Lower lobe of right lung (tissue), 2 donors: ENCODE measurements at regions not wholly inside any gene's neighbourhood (a gene's known extent, or its start where the extent isn't known, plus 50 kb on each side); places are given as distances from the start of the nearest gene placed in this dataset.

Experiments used
- ATAC-seq, 2 donors: fragments of 200-7000 bp; cut with Tn5 transposase; one replicate each; pipeline ENCODE4 v1.9.1; 2020 to 2022; ENCODE audit warnings: mild to moderate bottlenecking in 2 of 2, moderate library complexity in 2 of 2
- DNase-seq: peaks from one replicate; pipeline ENCODE4 v3.0.0-alpha.2; 2020
- H3K27ac ChIP-seq: fragments of 200-600 bp; one replicate; pipeline ENCODE4 v1.8.0; 2022
- H3K27me3 ChIP-seq: fragments of 200-600 bp; one replicate; pipeline ENCODE4 v1.8.0; 2022; ENCODE audit warnings: low read depth
- H3K36me3 ChIP-seq: fragments of 200-600 bp; one replicate; pipeline ENCODE4 v1.8.0; 2022; ENCODE audit warnings: mild to moderate bottlenecking
- H3K4me1 ChIP-seq: fragments of 200-600 bp; one replicate; pipeline ENCODE4 v1.8.0; 2022
- H3K4me3 ChIP-seq: fragments of 200-600 bp; one replicate; pipeline ENCODE4 v1.8.0; 2022; ENCODE audit warnings: mild to moderate bottlenecking
- H3K9me3 ChIP-seq: fragments of 200-600 bp; one replicate; pipeline ENCODE4 v1.8.0; 2022
- CTCF ChIP-seq: fragments of 200-600 bp; IDR thresholded peaks from one replicate; pipeline ENCODE4 v1.8.0; 2022; ENCODE audit warnings: antibody characterized with exemption, mild to moderate bottlenecking
- intact Hi-C: fragments of 100-400 bp; cut with DNase I; formaldehyde crosslinking; loops from one replicate; pipeline ENCODE4 v1.11.0; 2022
- donor health status: DM: no; HTN: yes; CAD: no; lungs with severe emphysema.

- no peak for TF ChIP-seq CTCF
- Histone ChIP-seq H3K27me3 (no peaks in the 10 kb centered on the region), H3K36me3 (no peaks in the 10 kb centered on the region), H3K27ac (no peak overlapping the region), H3K4me3 (no peak overlapping the region), H3K4me1 (no peaks in the 10 kb centered on the region), H3K9me3 (no peaks in the 10 kb centered on the region)
- no peak for ATAC-seq
- intact Hi-C loops = no loop called here
- DNase-seq = no peak
Measured at GRCh38 chr4:126250006-126250405, 935.3 kb downstream of the FAT4 start.

GRCh38 chr4:126251169-126251568 lies 936.4 kb downstream of the FAT4 start:
- no peak for TF ChIP-seq CTCF
- H3K9me3 ChIP-seq = no peaks in the 10 kb centered on the region
- intact Hi-C loops = no loop called here

GRCh38 chr4:126262665-126263064 lies 947.9 kb downstream of the FAT4 start:
- intact Hi-C loops = no loop called here
- Histone ChIP-seq H3K4me3 (no peak overlapping the region), H3K9me3 (no peaks in the 10 kb centered on the region), H3K36me3 (no peaks in the 10 kb centered on the region), H3K4me1 (no peaks in the 10 kb centered on the region), H3K27ac (no peak overlapping the region), H3K27me3 (no peaks in the 10 kb centered on the region)
- DNase-seq (no peak), ATAC-seq (no peak)
- TF ChIP-seq CTCF = no peak

More at GRCh38 chr4:126251169-126251568, 936.4 kb downstream of the FAT4 start:
- Histone ChIP-seq H3K4me3 (no peak overlapping the region), H3K27me3 (no peaks in the 10 kb centered on the region), H3K4me1 (no peaks in the 10 kb centered on the region), H3K27ac (no peak overlapping the region), H3K36me3 (no peaks in the 10 kb centered on the region)
- ATAC-seq = no peak
- DNase-seq = no peak

- no peaks in the 10 kb centered on the region for H3K36me3 ChIP-seq
- no peaks in the 10 kb centered on the region for H3K9me3 ChIP-seq
- H3K27me3 ChIP-seq = no peaks in the 10 kb centered on the region
- H3K27ac ChIP-seq = no peak overlapping the region
- intact Hi-C loops = no loop called here
- H3K4me3 ChIP-seq = no peak overlapping the region
- DNase-seq (no peak), ATAC-seq (no peak)
- TF ChIP-seq CTCF = no peak
- H3K4me1 ChIP-seq = no peaks in the 10 kb centered on the region
Measured at GRCh38 chr4:126264839-126265238, 950.1 kb downstream of the FAT4 start.

GRCh38 chr4:126265888-126266287 lies 951.1 kb downstream of the FAT4 start:
- H3K27me3 ChIP-seq = no peaks in the 10 kb centered on the region
- H3K4me1 ChIP-seq = no peaks in the 10 kb centered on the region
- no peak for TF ChIP-seq CTCF
- no peak for DNase-seq
- H3K4me3 ChIP-seq = no peak overlapping the region
- no peaks in the 10 kb centered on the region for H3K36me3 ChIP-seq
- H3K27ac ChIP-seq = no peak overlapping the region
- no peaks in the 10 kb centered on the region for H3K9me3 ChIP-seq
- no peak for ATAC-seq
- intact Hi-C loops = no loop called here

GRCh38 chr4:126267689-126268088 lies 952.9 kb downstream of the FAT4 start:
- H3K27me3 ChIP-seq = no peaks in the 10 kb centered on the region
- H3K9me3 ChIP-seq = no peaks in the 10 kb centered on the region
- H3K4me1 ChIP-seq = no peaks in the 10 kb centered on the region
- no peak for ATAC-seq
- no peaks in the 10 kb centered on the region for H3K36me3 ChIP-seq
- no peak overlapping the region for H3K4me3 ChIP-seq
- TF ChIP-seq CTCF = no peak
- intact Hi-C loops = no loop called here
- no peak for DNase-seq
- no peak overlapping the region for H3K27ac ChIP-seq
